SKM-1 treated with dmso at 0.1 percent for 144 hours (cell line): ENCODE measurements at regions not wholly inside any gene's neighbourhood (a gene's known extent, or its start where the extent isn't known, plus 50 kb on each side); places are given as distances from the start of the nearest gene placed in this dataset.

Source experiments
- DNase-seq: peaks from one replicate; lab custom pipeline; 2025; ENCODE audit not compliant: unreplicated experiment; lab: John Stamatoyannopoulos, UW

- DNase-seq = no peak
Measured at GRCh38 chr11:90809581-90809980, 586.7 kb upstream of the CHORDC1 start.

- no peak for DNase-seq
Measured at GRCh38 chr11:90805172-90805571, 582.3 kb upstream of the CHORDC1 start.

GRCh38 chr11:90803831-90804230, 581.0 kb upstream of the CHORDC1 start:
- DNase-seq = no peak

- DNase-seq = no peak
Measured at GRCh38 chr11:90803366-90803765, 580.5 kb upstream of the CHORDC1 start.

GRCh38 chr11:90798769-90799168, 575.9 kb upstream of the CHORDC1 start:
- DNase-seq = no peak

GRCh38 chr11:90795746-90796145, 572.9 kb upstream of the CHORDC1 start:
- no peak for DNase-seq

GRCh38 chr11:90788961-90789360, 566.1 kb upstream of the CHORDC1 start:
- no peak for DNase-seq

GRCh38 chr11:90784241-90784814, 561.5 kb upstream of the CHORDC1 start:
- no peak for DNase-seq

GRCh38 chr11:90783111-90783510, 560.3 kb upstream of the CHORDC1 start:
- no peak for DNase-seq

- no peak for DNase-seq
Measured at GRCh38 chr11:90779098-90779497, 556.2 kb upstream of the CHORDC1 start.

GRCh38 chr11:90775567-90776165, 552.8 kb upstream of the CHORDC1 start:
- no peak for DNase-seq

GRCh38 chr11:90774727-90775566, 552.1 kb upstream of the CHORDC1 start:
- DNase-seq = no peak

GRCh38 chr11:90770007-90770406, 547.2 kb upstream of the CHORDC1 start:
- no peak for DNase-seq

- no peak for DNase-seq
Measured at GRCh38 chr11:90766121-90766520, 543.3 kb upstream of the CHORDC1 start.

GRCh38 chr11:90764691-90765090, 541.8 kb upstream of the CHORDC1 start:
- no peak for DNase-seq

- DNase-seq = no peak
Measured at GRCh38 chr11:90757849-90758494, 535.1 kb upstream of the CHORDC1 start.

- no peak for DNase-seq
Measured at GRCh38 chr11:90756617-90757016, 533.8 kb upstream of the CHORDC1 start.

GRCh38 chr11:90753546-90753945, 530.7 kb upstream of the CHORDC1 start:
- no peak for DNase-seq

GRCh38 chr11:90747057-90747456, 524.2 kb upstream of the CHORDC1 start:
- DNase-seq = no peak

- DNase-seq = no peak
Measured at GRCh38 chr11:90744169-90744568, 521.3 kb upstream of the CHORDC1 start.

GRCh38 chr11:90738799-90739198, 516.0 kb upstream of the CHORDC1 start:
- DNase-seq = no peak
